ENCODE measurements at regions not wholly inside any gene's neighbourhood (a gene's known extent, or its start where the extent isn't known, plus 50 kb on each side); places are given as distances from the start of the nearest gene placed in this dataset.

DNA sequence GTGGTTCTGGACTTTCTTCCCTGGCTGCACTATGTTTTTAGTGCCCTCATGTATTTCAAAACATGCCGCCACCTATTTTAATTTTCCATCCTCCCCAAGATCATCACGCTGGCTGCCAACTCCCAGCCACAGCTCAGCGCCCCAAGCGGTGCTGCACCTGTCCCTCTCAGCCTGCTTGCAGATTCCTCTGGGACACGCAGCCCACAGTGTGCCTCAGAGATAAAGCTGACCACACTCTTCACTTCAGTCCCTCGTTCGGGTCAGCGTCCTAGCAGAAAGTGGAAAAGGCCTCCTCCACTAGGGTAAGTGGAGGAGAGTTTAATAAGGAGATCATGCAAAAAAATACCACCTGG lies 56.2 kb upstream of the CKS2 start:
- Mint-ChIP-seq H3K9me3 (ENCODE audit: low read depth) (peaks cover 12% of the 10 kb centered on the region), H3K4me1 (ENCODE audit: low read depth) (no peaks in the 10 kb centered on the region), H3K4me3 (ENCODE audit: unreplicated experiment) (no peak overlapping the region), H3K27me3 (ENCODE audit: low read depth) (no peaks in the 10 kb centered on the region), H3K27ac (ENCODE audit: unreplicated experiment) (no peak overlapping the region), H3K36me3 (ENCODE audit: low read depth) (peaks cover 4% of the 10 kb centered on the region)
- TF ChIP-seq CTCF (IDR thresholded peaks at IDR 0.05), result no peak
- DNase-seq (ENCODE audit: low spot score), result no peak

GRCh38 chr9:89256225-89256624 lies 54.8 kb upstream of the CKS2 start:
- H3K9me3 Mint-ChIP-seq (ENCODE audit: low read depth), result peaks cover 12% of the 10 kb centered on the region
- H3K4me3 Mint-ChIP-seq (ENCODE audit: unreplicated experiment), result no peak overlapping the region
- peaks cover 4% of the 10 kb centered on the region for H3K36me3 Mint-ChIP-seq (ENCODE audit: low read depth)
- no peaks in the 10 kb centered on the region for H3K27me3 Mint-ChIP-seq (ENCODE audit: low read depth)
- no peak for TF ChIP-seq CTCF (IDR thresholded peaks at IDR 0.05)
- no peaks in the 10 kb centered on the region for H3K4me1 Mint-ChIP-seq (ENCODE audit: low read depth)
- no peak overlapping the region for H3K27ac Mint-ChIP-seq (ENCODE audit: unreplicated experiment)
- no peak for DNase-seq (ENCODE audit: low spot score)

DNA sequence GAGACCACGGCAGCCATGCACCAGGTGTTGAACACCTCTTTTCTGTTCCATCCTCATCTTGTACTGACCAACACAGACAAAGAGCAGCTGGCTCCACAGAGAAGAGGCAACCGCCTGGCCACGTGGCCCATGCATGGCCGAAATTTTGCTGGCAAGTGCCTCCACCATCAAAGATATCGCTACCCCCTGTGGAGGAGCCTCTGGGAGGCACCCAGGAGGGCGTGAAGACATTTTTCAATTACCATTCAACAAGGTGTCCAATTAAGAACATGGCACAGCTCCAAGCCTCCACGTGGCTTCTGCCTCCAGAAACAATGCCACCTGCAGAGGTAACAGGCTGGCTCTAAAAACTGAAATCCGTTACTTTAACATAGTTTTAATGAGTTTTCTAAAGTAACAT lies 54.4 kb upstream of the CKS2 start:
- peaks cover 12% of the 10 kb centered on the region for H3K9me3 Mint-ChIP-seq (ENCODE audit: low read depth)
- no peaks in the 10 kb centered on the region for H3K27me3 Mint-ChIP-seq (ENCODE audit: low read depth)
- H3K36me3 Mint-ChIP-seq (ENCODE audit: low read depth), result peaks cover 4% of the 10 kb centered on the region
- no peaks in the 10 kb centered on the region for H3K4me1 Mint-ChIP-seq (ENCODE audit: low read depth)
- no peak for DNase-seq (ENCODE audit: low spot score)
- H3K27ac Mint-ChIP-seq (ENCODE audit: unreplicated experiment), result no peak overlapping the region
- no peak overlapping the region for H3K4me3 Mint-ChIP-seq (ENCODE audit: unreplicated experiment)
- TF ChIP-seq CTCF (IDR thresholded peaks at IDR 0.05), result no peak

DNA sequence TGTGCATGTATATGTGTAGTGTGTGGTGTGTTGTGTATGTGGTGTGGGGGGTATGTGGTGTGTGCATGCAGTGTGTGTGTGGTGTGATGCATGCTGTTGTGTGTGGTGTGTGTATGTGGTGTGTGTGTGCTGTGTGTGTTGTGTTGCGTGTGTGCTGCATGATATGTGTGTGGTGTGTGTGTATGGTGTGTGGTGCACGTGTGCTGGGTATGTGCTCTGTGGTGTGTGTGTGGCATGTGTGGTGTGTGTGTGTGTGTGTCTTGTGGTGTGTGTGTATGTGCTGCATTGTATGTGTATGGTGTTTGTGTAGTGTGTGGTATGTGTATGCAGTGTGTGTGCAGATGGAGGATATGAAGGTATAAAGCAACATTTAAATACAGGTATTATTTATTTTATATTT lies 50.5 kb upstream of the CKS2 start:
- peaks cover 9% of the 10 kb centered on the region for H3K9me3 Mint-ChIP-seq (ENCODE audit: low read depth)
- H3K4me3 Mint-ChIP-seq (ENCODE audit: unreplicated experiment), result no peak overlapping the region
- peaks cover 4% of the 10 kb centered on the region for H3K36me3 Mint-ChIP-seq (ENCODE audit: low read depth)
- no peak for TF ChIP-seq CTCF (IDR thresholded peaks at IDR 0.05)
- DNase-seq (ENCODE audit: low spot score), result no peak
- H3K27me3 Mint-ChIP-seq (ENCODE audit: low read depth), result no peaks in the 10 kb centered on the region
- no peak overlapping the region for H3K27ac Mint-ChIP-seq (ENCODE audit: unreplicated experiment)
- H3K4me1 Mint-ChIP-seq (ENCODE audit: low read depth), result no peaks in the 10 kb centered on the region
